ENCODE measurements at regions not wholly inside any gene's neighbourhood (a gene's known extent, or its start where the extent isn't known, plus 50 kb on each side); places are given as distances from the start of the nearest gene placed in this dataset.

GRCh38 chr15:70420086-70420947 is 322.6 kb upstream of the TLE3 start:
- no peak for TF ChIP-seq CTCF (IDR thresholded peaks at IDR 0.05)
- no peak for TF ChIP-seq POLR2A (IDR thresholded peaks at IDR 0.05)
